Naive thymus-derived CD4-positive, alpha-beta T cell (primary cell): ENCODE measurements at regions not wholly inside any gene's neighbourhood (a gene's known extent, or its start where the extent isn't known, plus 50 kb on each side); places are given as distances from the start of the nearest gene placed in this dataset.

Experiments used
- ATAC-seq: fragments of 150-1000 bp; cut with Tn5 transposase; 2 replicates; pipeline ENCODE4 v1.10.0; 2021; ENCODE audit warnings: mild to moderate bottlenecking, moderate library complexity
- CTCF ChIA-PET: fragments of 350-600 bp; sonication (Branson Sonifier 250); formaldehyde crosslinking; loops from one replicate; lab custom pipeline; 2021; ENCODE audit warnings: antibody characterized with exemption; lab: Charles Lee
- POLR2A ChIA-PET: fragments of 350-600 bp; sonication (Branson Sonifier 250); formaldehyde crosslinking; loops from one replicate; lab custom pipeline; 2021; ENCODE audit warnings: antibody characterized with exemption, inconsistent platforms; lab: Charles Lee
- DNase-seq, 9 donors: peaks; one replicate each; pipeline versions ENCODE4 v3.0.0 to v3.0.0-alpha.2; 2020 to 2022; ENCODE audit warnings: mixed read lengths in 1 of 9
- H3K27ac ChIP-seq: one replicate; pipeline ENCODE4 v1.7.0; 2013; ENCODE audit warnings: mild to moderate bottlenecking, low read depth, low read length, moderate library complexity
- H3K27me3 ChIP-seq, 2 donors: one replicate each; pipeline ENCODE4 v1.7.0; 2013; ENCODE audit warnings: low read length in 2 of 2, mild to moderate bottlenecking in 2 of 2, moderate library complexity in 2 of 2; ENCODE audit not compliant: control insufficient read depth in 2 of 2, insufficient read depth in 2 of 2
- H3K36me3 ChIP-seq, 3 experiments: 1 replicate in 2 of 3; 2 replicates in 1 of 3; pipeline ENCODE4 v1.7.0; 2013; ENCODE audit warnings: low read length in 3 of 3, mild to moderate bottlenecking in 3 of 3, moderate library complexity in 1 of 3; ENCODE audit not compliant: insufficient read depth in 3 of 3, control insufficient read depth in 2 of 3
- H3K4me1 ChIP-seq, 2 donors: one replicate each; pipeline ENCODE4 v1.7.0; 2013; ENCODE audit warnings: low read length in 2 of 2, mild to moderate bottlenecking in 2 of 2, moderate library complexity in 1 of 2; ENCODE audit not compliant: control insufficient read depth in 2 of 2, insufficient read depth in 2 of 2
- H3K4me3 ChIP-seq: 2 replicates; pipeline ENCODE4 v1.7.0; 2013; ENCODE audit warnings: mild to moderate bottlenecking, low read length
- H3K9me3 ChIP-seq, 3 experiments: 1 replicate in 2 of 3; 2 replicates in 1 of 3; pipeline ENCODE4 v1.7.0; 2013; ENCODE audit warnings: low read length in 3 of 3; ENCODE audit not compliant: control insufficient read depth in 2 of 3
- H3K27ac Mint-ChIP-seq, 9 donors: one replicate each; pipeline ENCODE4 v1.8.0; 2020 to 2022; ENCODE audit warnings: mixed read lengths in 9 of 9, mild to moderate bottlenecking in 8 of 9, moderate library complexity in 5 of 9, inconsistent platforms in 2 of 9
- H3K27me3 Mint-ChIP-seq, 5 donors: one replicate each; pipeline ENCODE4 v1.8.0; 2021 to 2022; ENCODE audit warnings: mixed read lengths in 5 of 5, mild to moderate bottlenecking in 1 of 5
- H3K36me3 Mint-ChIP-seq, 5 donors: one replicate each; pipeline ENCODE4 v1.8.0; 2020 to 2022; ENCODE audit warnings: mixed read lengths in 5 of 5, mild to moderate bottlenecking in 3 of 5, inconsistent platforms in 1 of 5
- H3K4me1 Mint-ChIP-seq, 7 donors: one replicate each; pipeline ENCODE4 v1.8.0; 2020 to 2022; ENCODE audit warnings: mixed read lengths in 7 of 7, mild to moderate bottlenecking in 3 of 7, inconsistent platforms in 1 of 7
- H3K4me3 Mint-ChIP-seq, 10 donors: one replicate each; pipeline ENCODE4 v1.8.0; 2020 to 2022; ENCODE audit warnings: mild to moderate bottlenecking in 10 of 10, mixed read lengths in 10 of 10, moderate library complexity in 6 of 10, inconsistent platforms in 2 of 10
- H3K9me3 Mint-ChIP-seq, 11 donors: one replicate each; pipeline ENCODE4 v1.8.0; 2020 to 2022; ENCODE audit warnings: mixed read lengths in 11 of 11, mild to moderate bottlenecking in 4 of 11, inconsistent platforms in 1 of 11, moderate library complexity in 1 of 11
- intact Hi-C, 2 donors: fragments of 100-400 bp; cut with micrococcal nuclease; formaldehyde crosslinking; loops; one replicate each; pipeline ENCODE4 v1.15.1; 2023

- POLR2A ChIA-PET, result interaction anchor here (0.7 to 1.6 kb wide), 6 partner anchors 14 to 51 kb away, joined by 3 to 4 read pairs (median 3); no protein-coding TSS in a partner anchor
These were observed 242.5 kb upstream of the ZFP64 start for GRCh38 chr20:52434041-52434425.

GRCh38 chr20:52433326-52434040 is 241.9 kb upstream of the ZFP64 start:
- no peak overlapping the region for H3K27ac Mint-ChIP-seq

More at GRCh38 chr20:52434041-52434425, 242.5 kb upstream of the ZFP64 start:
- CTCF ChIA-PET, result no interaction called here
- H3K36me3 Mint-ChIP-seq, result peaks cover 4 to 5% (median 5%) of the 10 kb centered on the region in 5 donors
- peaks cover 0 to 15% (median 5%) of the 10 kb centered on the region in 11 donors for H3K9me3 Mint-ChIP-seq
- peaks cover 0 to 20% (median 0%) of the 10 kb centered on the region in 7 donors for H3K4me1 Mint-ChIP-seq
- H3K4me3 Mint-ChIP-seq, result no peak overlapping the region
- intact Hi-C loops, result no loop called here
- no peak for ATAC-seq
- Histone ChIP-seq H3K27ac (no peak overlapping the region), H3K4me1 (no peaks in the 10 kb centered on the region), H3K9me3 (no peaks in the 10 kb centered on the region), H3K4me3 (no peak overlapping the region), H3K36me3 (no peaks in the 10 kb centered on the region), H3K27me3 (no peaks in the 10 kb centered on the region)
- DNase-seq, result no peak
- no peaks in the 10 kb centered on the region for H3K27me3 Mint-ChIP-seq
- H3K27ac Mint-ChIP-seq, result peak overlapping the region in 1 of 9 donors; percentile 65

GRCh38 chr20:52432740-52433139 is 241.2 kb upstream of the ZFP64 start:
- no peaks in the 10 kb centered on the region for H3K27me3 ChIP-seq
- H3K27ac Mint-ChIP-seq, result peak overlapping the region in 1 of 9 donors; percentile 80
- ChIA-PET POLR2A (no interaction called here), CTCF (no interaction called here)
- H3K9me3 ChIP-seq, result no peaks in the 10 kb centered on the region
- H3K36me3 ChIP-seq, result no peaks in the 10 kb centered on the region
- peaks cover 0 to 9% (median 0%) of the 10 kb centered on the region in 7 donors for H3K4me1 Mint-ChIP-seq
- H3K36me3 Mint-ChIP-seq, result peaks cover 4 to 5% (median 5%) of the 10 kb centered on the region in 5 donors
- intact Hi-C loops, result no loop called here
- ATAC-seq, result no peak
- H3K27me3 Mint-ChIP-seq, result no peaks in the 10 kb centered on the region
- H3K4me1 ChIP-seq, result no peaks in the 10 kb centered on the region
- no peak overlapping the region for H3K4me3 Mint-ChIP-seq
- no peak overlapping the region for H3K27ac ChIP-seq
- peaks cover 0 to 19% (median 5%) of the 10 kb centered on the region in 11 donors for H3K9me3 Mint-ChIP-seq
- H3K4me3 ChIP-seq, result no peak overlapping the region
- DNase-seq, result no peak

More at GRCh38 chr20:52433326-52434040, 241.9 kb upstream of the ZFP64 start:
- no peaks in the 10 kb centered on the region for H3K4me1 ChIP-seq
- Mint-ChIP-seq H3K4me3 (no peak overlapping the region), H3K36me3 (peaks cover 4 to 5% (median 5%) of the 10 kb centered on the region in 5 donors), H3K4me1 (peaks cover 0 to 14% (median 0%) of the 10 kb centered on the region in 7 donors), H3K27me3 (no peaks in the 10 kb centered on the region), H3K9me3 (peaks cover 0 to 19% (median 5%) of the 10 kb centered on the region in 11 donors)
- ChIA-PET POLR2A (interaction anchor here (0.7 to 1.6 kb wide), 4 partner anchors 14 to 23 kb away, joined by 3 to 4 read pairs (median 3); no protein-coding TSS in a partner anchor), CTCF (no interaction called here)
- no peaks in the 10 kb centered on the region for H3K9me3 ChIP-seq
- intact Hi-C loops, result no loop called here
- H3K27me3 ChIP-seq, result no peaks in the 10 kb centered on the region
- H3K27ac ChIP-seq, result no peak overlapping the region
- no peak overlapping the region for H3K4me3 ChIP-seq
- DNase-seq (no peak), ATAC-seq (no peak)
- no peaks in the 10 kb centered on the region for H3K36me3 ChIP-seq

- CTCF ChIA-PET, result no interaction called here
- Histone ChIP-seq H3K27ac (no peak overlapping the region), H3K4me1 (no peaks in the 10 kb centered on the region), H3K9me3 (no peaks in the 10 kb centered on the region), H3K4me3 (no peak overlapping the region), H3K36me3 (no peaks in the 10 kb centered on the region), H3K27me3 (no peaks in the 10 kb centered on the region)
- POLR2A ChIA-PET, result interaction anchor here (0.9 kb wide), 1 partner anchor 10 kb away, joined by 5 read pairs; no protein-coding TSS in a partner anchor
- Mint-ChIP-seq H3K27me3 (no peaks in the 10 kb centered on the region), H3K36me3 (peaks cover 4 to 6% (median 5%) of the 10 kb centered on the region in 5 donors), H3K4me1 (peaks cover 0 to 19% (median 5%) of the 10 kb centered on the region in 7 donors), H3K9me3 (peaks cover 0 to 19% (median 4%) of the 10 kb centered on the region in 11 donors), H3K27ac (peak overlapping the region in 1 of 9 donors; percentile 11), H3K4me3 (no peak overlapping the region)
- no peak for DNase-seq
- no peak for ATAC-seq
- intact Hi-C loops, result no loop called here
These were observed 237.4 kb upstream of the ZFP64 start for GRCh38 chr20:52429029-52429428.

GRCh38 chr20:52427960-52428359 is 236.4 kb upstream of the ZFP64 start:
- Histone ChIP-seq H3K27ac (no peak overlapping the region), H3K27me3 (no peaks in the 10 kb centered on the region), H3K4me1 (no peaks in the 10 kb centered on the region), H3K4me3 (no peak overlapping the region), H3K36me3 (no peaks in the 10 kb centered on the region), H3K9me3 (no peaks in the 10 kb centered on the region)
- no peak overlapping the region for H3K4me3 Mint-ChIP-seq
- H3K36me3 Mint-ChIP-seq, result peaks cover 4 to 6% (median 5%) of the 10 kb centered on the region in 5 donors
- H3K27ac Mint-ChIP-seq, result no peak overlapping the region
- DNase-seq, result no peak
- CTCF ChIA-PET, result no interaction called here
- intact Hi-C loops, result no loop called here
- no peak for ATAC-seq
- H3K4me1 Mint-ChIP-seq, result peaks cover 0 to 15% (median 5%) of the 10 kb centered on the region in 7 donors
- peaks cover 0 to 19% (median 6%) of the 10 kb centered on the region in 11 donors for H3K9me3 Mint-ChIP-seq
- POLR2A ChIA-PET, result interaction anchor here (1.1 to 1.3 kb wide), 3 partner anchors 14 to 49 kb away, joined by 3 to 6 read pairs (median 3); no protein-coding TSS in a partner anchor
- no peaks in the 10 kb centered on the region for H3K27me3 Mint-ChIP-seq

GRCh38 chr20:52426856-52427255 is 235.3 kb upstream of the ZFP64 start:
- ChIA-PET POLR2A (interaction anchor here (0.7 to 1.7 kb wide), 5 partner anchors 9 to 19 kb away, joined by 3 to 6 read pairs (median 5); no protein-coding TSS in a partner anchor), CTCF (interaction anchor here (0.7 to 2.3 kb wide), 2 partner anchors 15 to 29 kb away, joined by 3 to 5 read pairs; no protein-coding TSS in a partner anchor)
- H3K27me3 ChIP-seq, result no peaks in the 10 kb centered on the region
- no peaks in the 10 kb centered on the region for H3K9me3 ChIP-seq
- no peak for ATAC-seq
- Mint-ChIP-seq H3K4me3 (no peak overlapping the region), H3K9me3 (peaks cover 0 to 22% (median 9%) of the 10 kb centered on the region in 11 donors), H3K4me1 (peaks cover 0 to 16% (median 5%) of the 10 kb centered on the region in 7 donors), H3K27me3 (no peaks in the 10 kb centered on the region), H3K27ac (peak overlapping the region in 1 of 9 donors; percentile 41), H3K36me3 (peaks cover 4 to 6% (median 5%) of the 10 kb centered on the region in 5 donors)
- intact Hi-C loops, result no loop called here
- H3K27ac ChIP-seq, result no peak overlapping the region
- no peak for DNase-seq
- H3K36me3 ChIP-seq, result no peaks in the 10 kb centered on the region
- no peak overlapping the region for H3K4me3 ChIP-seq
- no peaks in the 10 kb centered on the region for H3K4me1 ChIP-seq
